H9 (cell line): ENCODE measurements at regions not wholly inside any gene's neighbourhood (a gene's known extent, or its start where the extent isn't known, plus 50 kb on each side); places are given as distances from the start of the nearest gene placed in this dataset.
"Not testable (repeated sequence)": the region's sequence is repeated elsewhere in the genome, so short reads cannot be mapped to it uniquely, and the experiment has no call there.

Source experiments
- DNase-seq: peaks from one replicate; pipeline ENCODE4 v3.0.0-alpha.2; 2017
- H2AFZ ChIP-seq: one replicate; pipeline ENCODE4 v1.6.1; 2013; ENCODE audit warnings: mild to moderate bottlenecking, low read length, control low read depth, moderate library complexity
- H2AK5ac ChIP-seq: 2 replicates; pipeline ENCODE4 v1.6.1; 2013; ENCODE audit warnings: low read length, control low read depth, mixed read lengths; ENCODE audit not compliant: insufficient read length
- H2BK120ac ChIP-seq: one replicate; pipeline ENCODE4 v1.6.1; 2013; ENCODE audit warnings: low read depth, mild to moderate bottlenecking, low read length, control low read depth, inconsistent platforms; ENCODE audit not compliant: poor library complexity, severe bottlenecking
- H2BK12ac ChIP-seq: 2 replicates; pipeline ENCODE4 v1.6.1; 2013; ENCODE audit warnings: low read length, control low read depth, mixed read lengths, low read depth; ENCODE audit not compliant: insufficient read length
- H2BK15ac ChIP-seq: 2 replicates; pipeline ENCODE4 v1.6.1; 2013; ENCODE audit warnings: low read depth, low read length, control low read depth
- H2BK20ac ChIP-seq: one replicate; pipeline ENCODE4 v1.6.1; 2013; ENCODE audit warnings: low read depth, mild to moderate bottlenecking, low read length, control low read depth, inconsistent platforms; ENCODE audit not compliant: poor library complexity, severe bottlenecking
- H2BK5ac ChIP-seq: 2 replicates; pipeline ENCODE4 v1.6.1; 2013; ENCODE audit warnings: low read length, control low read depth, mixed read lengths; ENCODE audit not compliant: insufficient read length
- H3K14ac ChIP-seq: 2 replicates; pipeline ENCODE4 v1.6.1; 2013; ENCODE audit warnings: low read length, control low read depth; ENCODE audit not compliant: insufficient read depth
- H3K18ac ChIP-seq: 2 replicates; pipeline ENCODE4 v1.6.1; 2013; ENCODE audit warnings: low read depth, mild to moderate bottlenecking, mixed read lengths, low read length, control low read depth; ENCODE audit not compliant: insufficient read length
- H3K23ac ChIP-seq: 2 replicates; pipeline ENCODE4 v1.6.1; 2013; ENCODE audit warnings: low read length, control low read depth, mixed read lengths, low read depth; ENCODE audit not compliant: insufficient read length
- H3K23me2 ChIP-seq: 2 replicates; pipeline ENCODE4 v1.6.1; 2013; ENCODE audit warnings: low read depth, mild to moderate bottlenecking, mixed read lengths, low read length, control low read depth; ENCODE audit not compliant: insufficient read length, poor library complexity, severe bottlenecking
- H3K27ac ChIP-seq: 2 replicates; pipeline ENCODE4 v1.5.1; 2013; ENCODE audit warnings: low read length, control low read depth, mixed read lengths, low read depth; ENCODE audit not compliant: insufficient read length
- H3K27me3 ChIP-seq: 2 replicates; pipeline ENCODE4 v1.6.1; 2013; ENCODE audit warnings: low read length, control low read depth, inconsistent platforms; ENCODE audit not compliant: insufficient read depth
- H3K4ac ChIP-seq: 2 replicates; pipeline ENCODE4 v1.6.1; 2013; ENCODE audit warnings: low read depth, mild to moderate bottlenecking, control low read depth, inconsistent platforms, low read length, moderate library complexity
- H3K4me1 ChIP-seq: 2 replicates; pipeline ENCODE4 v1.6.1; 2013; ENCODE audit warnings: low read length, control low read depth, inconsistent platforms; ENCODE audit not compliant: insufficient read depth
- H3K4me2 ChIP-seq: 2 replicates; pipeline ENCODE4 v1.6.1; 2013; ENCODE audit warnings: low read length, control low read depth, mixed read lengths; ENCODE audit not compliant: insufficient read length, insufficient read depth
- H3K56ac ChIP-seq: 2 replicates; pipeline ENCODE4 v1.6.1; 2013; ENCODE audit warnings: low read depth, mild to moderate bottlenecking, mixed read lengths, low read length, control low read depth; ENCODE audit not compliant: insufficient read length
- H3K79me1 ChIP-seq: 2 replicates; pipeline ENCODE4 v1.6.1; 2013; ENCODE audit warnings: low read depth, mild to moderate bottlenecking, moderate library complexity, low read length, control low read depth, inconsistent platforms; ENCODE audit not compliant: insufficient read depth, poor library complexity, severe bottlenecking
- H3K79me2 ChIP-seq: 2 replicates; pipeline ENCODE4 v1.6.1; 2013; ENCODE audit warnings: low read length, control low read depth, inconsistent platforms; ENCODE audit not compliant: insufficient read depth
- H3K9ac ChIP-seq: 2 replicates; pipeline ENCODE4 v1.6.1; 2013; ENCODE audit warnings: low read length, control low read depth, mixed read lengths; ENCODE audit not compliant: insufficient read length; ENCODE audit errors: extremely low read depth
- H3K9me3 ChIP-seq: one replicate; pipeline ENCODE4 v1.6.1; 2013; ENCODE audit warnings: low read depth, low read length, inconsistent platforms; ENCODE audit not compliant: control insufficient read depth
- H3T11ph ChIP-seq: one replicate; pipeline ENCODE4 v1.6.1; 2013; ENCODE audit warnings: mild to moderate bottlenecking, low read length, control low read depth, inconsistent platforms
- H4K20me1 ChIP-seq: one replicate; pipeline ENCODE4 v1.6.1; 2013; ENCODE audit not compliant: control insufficient read depth, insufficient read length, insufficient read depth
- H4K5ac ChIP-seq: 2 replicates; pipeline ENCODE4 v1.6.1; 2013; ENCODE audit warnings: low read depth, mild to moderate bottlenecking, mixed read lengths, low read length, control low read depth; ENCODE audit not compliant: insufficient read length
- H4K8ac ChIP-seq: replicated peaks from 2 replicates; pipeline ENCODE4 v1.6.1; 2013; ENCODE audit warnings: low read length, control low read depth, mixed read lengths, low read depth; ENCODE audit not compliant: insufficient read length
- H4K91ac ChIP-seq: 2 replicates; pipeline ENCODE4 v1.6.1; 2013; ENCODE audit warnings: low read depth, mild to moderate bottlenecking, moderate library complexity, mixed read lengths, low read length, control low read depth; ENCODE audit not compliant: insufficient read length
- H3K27ac Mint-ChIP-seq, 3 experiments: 2 replicates in 2 of 3; 3 replicates in 1 of 3; pipeline ENCODE4 v1.8.0; 2020 to 2021; ENCODE audit warnings: mixed read lengths in 3 of 3, mild to moderate bottlenecking in 1 of 3, moderate library complexity in 1 of 3
- H3K27me3 Mint-ChIP-seq: 2 replicates; pipeline ENCODE4 v1.8.0; 2021; ENCODE audit warnings: low read depth, mild to moderate bottlenecking, moderate library complexity, mixed read lengths
- H3K36me3 Mint-ChIP-seq, 3 experiments: 2 replicates in 2 of 3; 3 replicates in 1 of 3; pipeline ENCODE4 v1.8.0; 2020 to 2021; ENCODE audit warnings: low read depth in 3 of 3, mixed read lengths in 3 of 3; ENCODE audit not compliant: insufficient read depth in 1 of 3
- H3K4me1 Mint-ChIP-seq, 2 experiments: 2 replicates each; pipeline ENCODE4 v1.8.0; 2020; ENCODE audit warnings: mixed read lengths in 2 of 2
- H3K4me3 Mint-ChIP-seq, 2 experiments: 2 replicates in 1 of 2; 3 replicates in 1 of 2; pipeline ENCODE4 v1.8.0; 2020 to 2021; ENCODE audit warnings: mild to moderate bottlenecking in 2 of 2, mixed read lengths in 2 of 2, moderate library complexity in 1 of 2
- H3K9me3 Mint-ChIP-seq, 2 experiments: 2 replicates in 1 of 2; 3 replicates in 1 of 2; pipeline ENCODE4 v1.8.0; 2020; ENCODE audit warnings: mild to moderate bottlenecking in 2 of 2, mixed read lengths in 2 of 2, moderate library complexity in 1 of 2
- WGBS: extraction: QIAGEN DNeasy Blood & Tissue Kit; methylation state at CpG from one replicate; pipeline ENCODE4 v1.1.7; 2013; ENCODE audit warnings: missing lambda C conversion rate, low lambda C conversion rate, mixed read lengths; ENCODE audit not compliant: insufficient read length; ENCODE audit errors: extremely low coverage; 5-methylcytosine and 5-hydroxymethylcytosine counted together

DNA sequence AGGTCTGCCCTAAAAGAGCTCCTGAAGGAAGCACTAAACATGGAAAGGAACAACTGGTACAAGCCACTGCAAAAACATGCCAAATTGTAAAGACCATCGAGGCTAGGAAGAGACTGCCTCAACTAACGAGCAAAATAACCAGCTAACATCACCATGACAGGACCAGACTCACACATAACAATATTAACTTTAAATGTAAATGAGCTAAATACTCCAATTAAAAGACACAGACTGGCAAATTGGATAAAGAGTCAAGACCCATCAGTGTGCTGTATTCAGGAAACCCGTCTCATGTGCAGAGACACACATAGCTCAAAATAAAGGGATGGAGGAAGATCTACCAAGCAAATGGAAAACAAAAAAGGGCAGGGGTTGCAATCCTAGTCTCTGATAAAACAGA lies 263.4 kb upstream of the WSB1 start:
- H4K20me1 ChIP-seq, H3K27me3 ChIP-seq, H3K4me2 ChIP-seq, H2BK5ac ChIP-seq, H3K4ac ChIP-seq, H3K4me3 Mint-ChIP-seq, H4K5ac ChIP-seq, H3K14ac ChIP-seq, H3K27me3 Mint-ChIP-seq, H3K27ac ChIP-seq, H3K9ac ChIP-seq, H2BK12ac ChIP-seq, H3K23me2 ChIP-seq, H3K18ac ChIP-seq, H4K8ac ChIP-seq, H2BK15ac ChIP-seq, H3K23ac ChIP-seq, H2AFZ ChIP-seq, H3K79me1 ChIP-seq, H3K79me2 ChIP-seq, DNase-seq, H2BK20ac ChIP-seq, H4K91ac ChIP-seq, H3K4me1 Mint-ChIP-seq, H2BK120ac ChIP-seq, H3T11ph ChIP-seq, H2AK5ac ChIP-seq, H3K4me1 ChIP-seq, H3K56ac ChIP-seq, H3K27ac Mint-ChIP-seq: not testable (repeated sequence)
- no CpG with 5 or more reads among the region's 3 CpGs for WGBS
- Mint-ChIP-seq H3K36me3 (peaks cover 0 to 26% (median 10%) of the 10 kb centered on the region in 3 experiments; a peak in 5 of 7 replicates), H3K9me3 (peaks cover 79 to 84% of the 10 kb centered on the region in 2 experiments)
- H3K9me3 ChIP-seq: peaks cover 39% of the 10 kb centered on the region
